ENCODE measurements at regions not wholly inside any gene's neighbourhood (a gene's known extent, or its start where the extent isn't known, plus 50 kb on each side); places are given as distances from the start of the nearest gene placed in this dataset.
"Not testable (repeated sequence)": the region's sequence is repeated elsewhere in the genome, so short reads cannot be mapped to it uniquely, and the experiment has no call there.

GRCh38 chr13:50509167-50509566, 334.3 kb downstream of the DLEU7 start:
- no peak overlapping the region for H3K4me3 ChIP-seq (ENCODE audit: low read depth, low read length)
- TF ChIP-seq CTCF (IDR thresholded peaks at IDR 0.05; ENCODE audit: low read depth, low read length) = no peak
- in situ Hi-C loops (cut with HindIII; ENCODE audit: low sequenced_read_pairs) = no loop called here
- no peak for DNase-seq (ENCODE audit: low read depth, low spot score)

- no peak for TF ChIP-seq CTCF (IDR thresholded peaks at IDR 0.05; ENCODE audit: low read depth, low read length)
- in situ Hi-C loops (cut with HindIII; ENCODE audit: low sequenced_read_pairs) = no loop called here
- no peak for DNase-seq (ENCODE audit: low read depth, low spot score)
- no peak overlapping the region for H3K4me3 ChIP-seq (ENCODE audit: low read depth, low read length)
These were observed 333.6 kb downstream of the DLEU7 start for GRCh38 chr13:50509771-50510441.

DNA sequence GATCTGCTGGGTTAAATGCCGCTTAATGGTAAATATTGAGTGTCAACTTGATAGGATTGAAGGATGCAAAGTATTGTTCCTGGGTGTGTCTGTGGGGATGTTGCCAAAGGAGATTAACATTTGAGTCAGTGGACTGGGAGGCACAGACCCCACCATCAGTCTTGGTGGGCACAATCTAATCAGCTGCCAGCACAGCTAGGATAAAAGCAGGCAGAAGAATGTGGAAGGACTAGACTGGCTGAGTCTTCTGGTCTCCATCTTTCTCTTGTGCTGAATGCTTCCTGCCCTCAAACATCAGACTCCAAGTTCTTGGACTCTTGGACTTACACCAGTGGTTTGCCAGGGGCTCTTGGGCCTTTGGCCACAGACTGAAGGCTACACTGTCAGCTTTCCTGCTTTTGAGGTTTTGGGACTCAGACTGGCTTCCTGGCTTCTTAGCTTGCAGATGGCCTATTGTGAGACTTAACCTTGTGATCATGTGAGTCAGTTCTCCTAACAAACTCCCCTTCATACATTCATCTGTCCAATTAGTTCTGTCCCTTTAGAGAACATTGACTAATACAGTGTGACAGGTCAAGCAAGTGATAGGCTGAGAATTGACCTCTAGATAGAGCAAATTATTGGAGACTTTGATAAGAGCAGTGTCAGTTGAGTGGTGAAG, 332.5 kb downstream of the DLEU7 start:
- in situ Hi-C loops (cut with HindIII; ENCODE audit: low sequenced_read_pairs); H3K4me3 ChIP-seq (ENCODE audit: low read depth, low read length); DNase-seq (ENCODE audit: low read depth, low spot score): not testable (repeated sequence)

DNA sequence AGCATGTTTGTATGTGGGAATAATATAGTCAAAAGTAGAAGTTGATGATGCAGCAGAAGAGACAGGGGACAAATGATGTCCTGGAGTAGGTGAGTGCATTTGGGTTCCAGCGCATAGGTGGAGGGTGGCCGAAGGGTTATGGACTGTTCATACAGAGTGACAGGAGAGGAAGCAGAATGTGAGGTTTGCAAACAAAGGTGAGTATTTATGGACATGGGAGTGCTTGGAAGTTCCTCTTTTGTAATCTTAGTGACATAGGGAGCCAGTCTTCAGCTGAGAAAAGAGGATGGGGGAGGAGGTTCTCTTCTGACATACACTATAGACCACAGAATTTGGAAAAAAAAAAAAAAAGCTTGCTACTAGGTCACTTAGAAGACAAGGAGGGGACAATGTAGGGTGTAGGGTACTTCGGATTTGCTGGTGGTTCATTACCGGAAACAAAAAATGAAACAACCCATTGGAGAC, 331.6 kb downstream of the DLEU7 start:
- no peak overlapping the region for H3K4me3 ChIP-seq (ENCODE audit: low read depth, low read length)
- in situ Hi-C loops (cut with HindIII; ENCODE audit: low sequenced_read_pairs) = no loop called here
- DNase-seq (ENCODE audit: low read depth, low spot score) = no peak
- no peak for TF ChIP-seq CTCF (IDR thresholded peaks at IDR 0.05; ENCODE audit: low read depth, low read length)

DNA sequence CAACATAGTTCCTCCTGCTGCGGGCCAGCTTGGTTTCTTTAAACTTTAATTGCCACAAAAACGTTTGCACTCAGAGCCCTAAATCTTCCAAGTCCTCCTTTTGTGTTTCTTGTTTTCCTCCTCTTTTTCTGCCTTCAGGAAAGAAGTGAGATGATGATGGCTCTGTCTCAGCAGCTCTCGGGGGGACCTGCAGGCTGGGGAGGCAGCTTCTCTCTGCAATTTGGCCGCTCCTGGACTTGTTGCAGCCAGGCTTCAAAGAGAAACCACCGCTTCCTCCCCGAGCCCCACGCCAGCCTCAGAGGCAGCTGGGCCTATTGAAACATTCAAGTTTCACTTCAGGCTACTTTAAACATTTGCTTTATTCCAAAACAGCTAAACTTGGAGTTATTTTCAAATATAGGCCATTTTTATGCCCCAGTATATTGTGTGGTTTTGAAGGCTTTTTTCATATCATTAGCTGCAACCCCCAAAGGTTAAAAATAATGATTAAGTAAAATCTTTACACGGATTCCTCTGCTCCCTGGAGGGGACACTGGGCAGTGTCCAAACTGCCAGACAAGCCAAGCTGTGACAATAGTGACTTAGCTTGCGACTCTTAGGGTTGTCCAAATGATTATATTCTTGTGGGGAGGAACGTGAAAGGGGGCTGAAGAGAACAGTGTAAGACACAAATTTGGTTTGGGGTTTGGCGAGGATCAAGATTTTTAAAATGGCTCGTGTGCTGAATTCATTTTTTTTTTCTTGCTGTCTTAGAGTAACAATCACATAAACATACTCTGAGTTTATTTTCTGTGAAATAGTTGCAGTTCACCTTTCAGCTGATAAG, 330.8 kb downstream of the DLEU7 start:
- peak; percentile 73 for DNase-seq (ENCODE audit: low read depth, low spot score)
- no peak overlapping the region for H3K4me3 ChIP-seq (ENCODE audit: low read depth, low read length)
- in situ Hi-C loops (cut with HindIII; ENCODE audit: low sequenced_read_pairs) = no loop called here
- peak; percentile 5 for TF ChIP-seq CTCF (IDR thresholded peaks at IDR 0.05; ENCODE audit: low read depth, low read length)

DNA sequence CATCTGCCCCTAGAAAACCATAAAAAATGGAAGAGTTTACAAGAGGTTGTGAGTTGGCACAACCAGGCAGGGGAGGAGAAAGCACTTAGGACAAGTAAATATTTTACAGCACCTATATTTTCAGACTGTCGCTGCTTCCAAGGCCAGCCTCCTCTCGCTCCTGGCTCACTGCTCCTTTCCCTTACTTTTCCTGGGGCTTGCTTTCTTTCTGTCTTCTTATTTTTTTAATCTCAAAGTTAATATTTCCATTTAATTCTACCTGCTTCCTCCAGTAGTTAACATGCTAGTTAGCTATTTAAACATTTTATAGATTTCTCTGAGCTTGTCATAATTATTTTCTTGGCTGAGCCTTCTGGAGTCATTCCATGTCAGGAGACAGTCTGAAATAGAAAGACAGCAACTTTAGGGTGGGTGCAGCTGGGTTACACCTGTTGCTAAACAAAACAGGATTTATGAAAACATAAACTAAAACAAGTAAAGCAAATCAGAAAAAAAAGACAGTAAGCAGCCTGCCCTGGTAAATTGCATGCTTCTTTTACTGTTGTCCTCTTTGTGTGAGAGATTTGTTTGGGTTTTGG, 330.1 kb downstream of the DLEU7 start:
- no peak for TF ChIP-seq CTCF (IDR thresholded peaks at IDR 0.05; ENCODE audit: low read depth, low read length)
- in situ Hi-C loops (cut with HindIII; ENCODE audit: low sequenced_read_pairs) = no loop called here
- DNase-seq (ENCODE audit: low read depth, low spot score) = peak; percentile 34
- H3K4me3 ChIP-seq (ENCODE audit: low read depth, low read length) = no peak overlapping the region

All from astrocyte of the spinal cord (primary cell).